NCI-H510A treated with DMSO at 0.1 percent for 48 hours (cell line): ENCODE measurements at regions not wholly inside any gene's neighbourhood (a gene's known extent, or its start where the extent isn't known, plus 50 kb on each side); places are given as distances from the start of the nearest gene placed in this dataset.

Experiments used
- DNase-seq: peaks from one replicate; lab custom pipeline; 2025; lab: John Stamatoyannopoulos, UW

GRCh38 chr17:13085578-13085977 lies 67.8 kb upstream of the ELAC2 start:
- no peak for DNase-seq

DNA sequence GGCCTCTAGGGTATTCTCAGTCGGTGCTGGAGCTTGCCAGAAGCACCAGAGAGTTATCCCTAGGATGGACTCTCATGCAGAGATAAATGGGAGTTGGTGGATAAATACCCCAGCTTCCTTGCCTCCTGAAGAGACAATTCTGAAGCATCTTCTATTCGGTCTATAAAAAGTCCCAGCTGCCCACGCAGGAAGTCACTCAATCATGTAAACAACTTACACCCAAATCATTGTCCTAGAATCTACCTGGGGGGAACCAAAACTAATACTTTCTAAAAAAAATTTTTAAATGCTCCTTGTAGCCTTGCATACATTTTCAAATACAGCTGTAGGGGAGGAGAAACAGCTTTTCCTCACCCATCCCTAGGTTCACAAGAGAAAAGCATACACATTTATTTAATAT lies 66.6 kb upstream of the ELAC2 start:
- no peak for DNase-seq

DNA sequence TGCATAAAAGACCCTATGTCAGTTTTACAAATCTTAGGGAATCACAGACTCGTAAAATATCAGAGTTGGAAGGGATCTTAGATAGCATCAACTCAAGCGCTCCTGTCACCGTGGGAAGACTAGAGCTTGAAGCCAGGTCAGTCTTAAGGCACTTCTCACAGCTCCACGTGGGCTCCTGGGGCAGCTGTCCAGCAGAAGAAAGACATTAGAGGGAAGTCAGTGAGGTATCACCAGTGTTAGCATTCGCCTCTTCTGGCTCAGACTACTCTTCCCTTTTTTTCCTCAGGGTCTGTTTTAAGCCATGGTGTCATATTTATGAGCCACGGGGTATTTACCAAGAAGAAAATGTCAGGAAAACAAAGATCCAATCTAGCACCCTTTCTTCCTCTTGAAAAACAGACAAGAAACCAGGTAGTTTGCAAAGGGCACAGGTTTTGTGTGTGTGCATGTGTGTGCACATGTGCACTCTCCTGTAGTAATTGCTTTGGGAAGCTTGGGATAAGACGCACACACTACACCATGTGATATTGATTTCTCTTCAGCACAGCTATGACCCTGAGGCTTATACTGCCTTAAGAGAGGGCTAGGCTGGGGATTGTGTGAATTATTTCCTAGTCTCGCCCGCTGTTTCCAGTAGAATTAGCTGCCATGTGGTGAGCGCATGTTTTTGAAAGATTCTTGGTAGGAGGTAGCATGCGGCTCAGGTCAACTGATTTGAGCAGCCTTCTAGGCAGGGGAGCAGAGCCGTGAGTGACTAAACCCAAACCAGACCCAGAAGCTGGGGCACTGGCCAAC lies 61.0 kb upstream of the ELAC2 start:
- no peak for DNase-seq

DNA sequence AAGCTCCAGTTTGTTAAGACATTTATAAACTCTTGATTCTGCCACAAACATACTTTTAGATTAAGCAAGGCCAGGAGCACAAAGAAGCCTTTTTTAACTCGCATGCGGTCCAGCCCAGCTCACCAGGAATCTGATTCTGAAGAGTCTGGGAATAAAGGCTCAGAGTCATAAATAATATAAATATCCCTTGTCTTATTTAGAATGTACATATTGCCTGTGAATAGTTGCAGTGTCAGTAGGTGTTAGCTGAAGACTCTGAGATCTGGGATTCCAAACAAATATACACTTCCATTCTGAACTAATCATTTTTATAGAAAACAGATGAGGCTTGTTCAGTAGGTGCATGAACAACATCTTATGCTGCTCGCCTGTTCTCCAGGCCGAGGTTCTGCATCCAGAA lies 59.1 kb upstream of the ELAC2 start:
- DNase-seq = no peak

DNA sequence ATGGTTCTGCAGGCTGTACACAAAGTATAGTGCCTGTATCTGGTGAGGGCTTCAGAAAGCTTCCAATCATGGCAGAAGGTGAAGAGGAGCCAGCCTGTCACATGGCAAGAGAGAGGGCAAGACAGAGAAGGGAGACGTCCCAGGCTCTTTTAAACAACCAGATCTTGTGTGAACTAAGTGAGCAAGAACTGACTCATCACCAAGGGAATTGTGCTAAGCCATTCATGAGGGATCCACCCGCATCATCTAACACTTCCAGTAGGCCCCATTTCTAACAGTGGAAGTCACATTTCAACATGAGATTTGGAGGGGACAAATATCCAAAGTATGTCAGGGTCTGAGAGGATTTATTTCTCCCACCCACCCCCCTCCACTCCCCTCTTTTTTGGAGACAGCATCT lies 56.2 kb upstream of the ELAC2 start:
- no peak for DNase-seq

DNA sequence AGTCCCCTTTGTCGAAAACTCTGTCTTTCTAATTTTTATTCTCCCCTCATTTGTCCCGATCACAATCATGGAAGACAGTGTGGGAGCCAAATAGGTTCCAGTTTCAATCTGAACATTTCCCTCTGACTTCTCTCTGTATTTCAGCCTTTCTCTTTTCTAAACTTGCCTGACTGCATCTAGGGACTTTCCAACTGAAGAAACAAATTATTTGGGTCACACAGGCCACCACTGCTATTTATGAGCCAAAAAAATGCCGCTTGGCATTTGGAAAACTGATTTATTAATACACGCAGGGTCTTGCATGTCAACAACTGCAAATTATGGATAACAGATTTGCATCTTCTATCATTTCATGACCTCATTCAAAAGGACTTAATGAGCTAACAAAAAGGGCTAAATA lies 55.2 kb upstream of the ELAC2 start:
- no peak for DNase-seq

- DNase-seq = no peak
Measured at GRCh38 chr17:13070732-13071131, 52.9 kb upstream of the ELAC2 start.

- no peak for DNase-seq
Measured at GRCh38 chr17:13067629-13068303, 49.9 kb upstream of the ELAC2 start.
